Right lobe of liver (tissue), 4 donors: ENCODE measurements at regions not wholly inside any gene's neighbourhood (a gene's known extent, or its start where the extent isn't known, plus 50 kb on each side); places are given as distances from the start of the nearest gene placed in this dataset.

Experiments
- POLR2A ChIP-seq: fragments of 450-650 bp; IDR thresholded peaks from one replicate; pipeline ENCODE4 v1.6.1; 2017; ENCODE audit warnings: antibody characterized with exemption, mild to moderate bottlenecking
- TF ChIP-seq, protein P1 (sequence below), 4 donors: fragments of 200-600 bp in 3 of 4; fragments of 450-650 bp in 1 of 4; IDR thresholded peaks; one replicate each; pipeline versions ENCODE4 v1.5.1 to v1.8.0; 2016 to 2022; ENCODE audit warnings: antibody characterized with exemption in 4 of 4, mild to moderate bottlenecking in 2 of 4
- donor health status: DM: no; HTN: no; CAD: no.
- donor health status: DM: no; HTN: no; CAD: no.
- donor health status: DM: no; HTN: yes; CAD: no.

DNA sequence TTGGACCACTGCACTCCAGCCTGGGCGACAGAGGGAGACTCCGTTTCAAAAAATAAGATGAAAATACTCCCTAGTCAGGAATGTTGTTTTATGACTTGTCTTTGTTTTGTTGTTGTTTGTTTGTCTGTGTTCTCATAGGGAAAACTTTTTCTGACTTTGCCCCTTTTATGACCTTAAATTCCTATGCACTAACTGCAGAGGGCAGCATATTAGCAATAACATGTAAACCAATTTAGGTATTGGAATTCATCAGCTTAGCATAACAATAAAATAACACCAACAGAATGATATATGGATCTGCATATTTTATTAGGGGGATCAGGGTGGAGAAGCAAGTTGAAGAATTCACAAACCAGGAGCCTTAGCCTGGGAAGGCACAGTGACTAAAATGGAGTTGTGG, 631.5 kb downstream of the SUCLG1 start:
- TF ChIP-seq POLR2A, result no peak
- TF ChIP-seq, protein P1, sequence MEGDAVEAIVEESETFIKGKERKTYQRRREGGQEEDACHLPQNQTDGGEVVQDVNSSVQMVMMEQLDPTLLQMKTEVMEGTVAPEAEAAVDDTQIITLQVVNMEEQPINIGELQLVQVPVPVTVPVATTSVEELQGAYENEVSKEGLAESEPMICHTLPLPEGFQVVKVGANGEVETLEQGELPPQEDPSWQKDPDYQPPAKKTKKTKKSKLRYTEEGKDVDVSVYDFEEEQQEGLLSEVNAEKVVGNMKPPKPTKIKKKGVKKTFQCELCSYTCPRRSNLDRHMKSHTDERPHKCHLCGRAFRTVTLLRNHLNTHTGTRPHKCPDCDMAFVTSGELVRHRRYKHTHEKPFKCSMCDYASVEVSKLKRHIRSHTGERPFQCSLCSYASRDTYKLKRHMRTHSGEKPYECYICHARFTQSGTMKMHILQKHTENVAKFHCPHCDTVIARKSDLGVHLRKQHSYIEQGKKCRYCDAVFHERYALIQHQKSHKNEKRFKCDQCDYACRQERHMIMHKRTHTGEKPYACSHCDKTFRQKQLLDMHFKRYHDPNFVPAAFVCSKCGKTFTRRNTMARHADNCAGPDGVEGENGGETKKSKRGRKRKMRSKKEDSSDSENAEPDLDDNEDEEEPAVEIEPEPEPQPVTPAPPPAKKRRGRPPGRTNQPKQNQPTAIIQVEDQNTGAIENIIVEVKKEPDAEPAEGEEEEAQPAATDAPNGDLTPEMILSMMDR (IDR thresholded peaks at IDR 0.05), result no peak
